Uterus (tissue), 2 donors: ENCODE measurements at regions not wholly inside any gene's neighbourhood (a gene's known extent, or its start where the extent isn't known, plus 50 kb on each side); places are given as distances from the start of the nearest gene placed in this dataset.

Experiments used
- POLR2A ChIP-seq, 2 donors: fragments of 450-650 bp; IDR thresholded peaks; one replicate each; pipeline ENCODE4 v1.6.1; 2016; ENCODE audit warnings: antibody characterized with exemption in 2 of 2, mild to moderate bottlenecking in 1 of 2, moderate library complexity in 1 of 2
- TF ChIP-seq, protein P1 (sequence below), 4 experiments: fragments of 200-600 bp in 2 of 4; fragments of 450-650 bp in 2 of 4; sonication (generic) in 2 of 4; IDR thresholded peaks; one replicate each; pipeline ENCODE4 v1.5.1; 2016 to 2019; ENCODE audit warnings: antibody characterized with exemption in 4 of 4, mild to moderate bottlenecking in 2 of 4, moderate library complexity in 1 of 4

DNA sequence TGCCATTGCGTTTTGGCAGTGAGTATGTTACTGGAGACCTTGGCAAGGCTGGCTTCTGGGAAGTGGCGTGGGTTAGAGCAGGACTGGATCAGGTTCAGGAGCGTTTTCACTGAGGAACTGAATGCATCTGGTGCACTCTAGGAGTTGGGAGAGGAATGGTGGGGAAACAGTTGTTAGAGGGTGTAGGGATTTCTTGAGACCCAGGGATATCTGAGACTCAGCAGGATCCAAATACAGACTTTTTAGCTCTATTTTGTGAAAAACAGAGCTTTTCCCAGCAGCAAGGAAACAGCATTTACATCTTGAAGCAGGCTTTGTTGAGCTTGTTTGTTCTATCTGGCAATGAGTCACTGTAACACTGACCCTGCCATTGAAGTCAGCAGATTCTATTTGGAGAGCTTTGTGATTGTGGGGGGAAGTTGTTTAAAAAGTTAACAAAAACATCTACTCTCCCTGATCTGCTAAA is 56.9 kb upstream of the NRIP1 start:
- TF ChIP-seq, protein P1, sequence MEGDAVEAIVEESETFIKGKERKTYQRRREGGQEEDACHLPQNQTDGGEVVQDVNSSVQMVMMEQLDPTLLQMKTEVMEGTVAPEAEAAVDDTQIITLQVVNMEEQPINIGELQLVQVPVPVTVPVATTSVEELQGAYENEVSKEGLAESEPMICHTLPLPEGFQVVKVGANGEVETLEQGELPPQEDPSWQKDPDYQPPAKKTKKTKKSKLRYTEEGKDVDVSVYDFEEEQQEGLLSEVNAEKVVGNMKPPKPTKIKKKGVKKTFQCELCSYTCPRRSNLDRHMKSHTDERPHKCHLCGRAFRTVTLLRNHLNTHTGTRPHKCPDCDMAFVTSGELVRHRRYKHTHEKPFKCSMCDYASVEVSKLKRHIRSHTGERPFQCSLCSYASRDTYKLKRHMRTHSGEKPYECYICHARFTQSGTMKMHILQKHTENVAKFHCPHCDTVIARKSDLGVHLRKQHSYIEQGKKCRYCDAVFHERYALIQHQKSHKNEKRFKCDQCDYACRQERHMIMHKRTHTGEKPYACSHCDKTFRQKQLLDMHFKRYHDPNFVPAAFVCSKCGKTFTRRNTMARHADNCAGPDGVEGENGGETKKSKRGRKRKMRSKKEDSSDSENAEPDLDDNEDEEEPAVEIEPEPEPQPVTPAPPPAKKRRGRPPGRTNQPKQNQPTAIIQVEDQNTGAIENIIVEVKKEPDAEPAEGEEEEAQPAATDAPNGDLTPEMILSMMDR (IDR thresholded peaks at IDR 0.05), result no peak
- no peak for TF ChIP-seq POLR2A (IDR thresholded peaks at IDR 0.05)
